IMR-90 (cell line): ENCODE measurements at regions not wholly inside any gene's neighbourhood (a gene's known extent, or its start where the extent isn't known, plus 50 kb on each side); places are given as distances from the start of the nearest gene placed in this dataset.

ENCODE experiments used
- ATAC-seq: fragments of 200-7000 bp; cut with Tn5 transposase; 2 replicates; pipeline ENCODE4 v1.9.1; 2020; ENCODE audit warnings: low read depth, mild to moderate bottlenecking, moderate library complexity
- BruUV-seq: library from RNA; stranded (reverse); fragments of 400-500 nt; replicated peaks from 2 replicates; lab custom pipeline; 2021; lab: Mats Ljungman, UMichigan
- CTCF ChIA-PET: fragments of 300-600 bp; formaldehyde crosslinking; extraction: SDS; loops from one replicate; lab custom pipeline; 2021; ENCODE audit warnings: antibody characterized with exemption; lab: Yijun Ruan, JAX
- POLR2A ChIA-PET: fragments of 300-600 bp; sonication (Branson Sonifier 250); formaldehyde crosslinking; loops from one replicate; lab custom pipeline; 2022; ENCODE audit warnings: antibody characterized with exemption; ENCODE audit not compliant: unreplicated experiment; lab: Charles Lee
- DNase-seq: peaks from one replicate; pipeline ENCODE4 v3.0.0; 2013
- H2AFZ ChIP-seq: replicated peaks from 2 replicates; pipeline ENCODE3; 2013; ENCODE audit warnings: low read length, mild to moderate bottlenecking; ENCODE audit not compliant: poor library complexity
- H2AK5ac ChIP-seq: 2 replicates; pipeline ENCODE4 v1.6.1; 2013; ENCODE audit warnings: low read depth, low read length, inconsistent platforms
- H2AK9ac ChIP-seq: replicated peaks from 2 replicates; pipeline ENCODE3; 2013; ENCODE audit warnings: mild to moderate bottlenecking, low read depth, low read length, moderate library complexity; ENCODE audit not compliant: poor library complexity
- H2BK120ac ChIP-seq: 2 replicates; pipeline ENCODE4 v1.6.1; 2013; ENCODE audit warnings: low read depth, low read length, inconsistent platforms
- H2BK15ac ChIP-seq: 3 replicates; pipeline ENCODE4 v1.6.1; 2013; ENCODE audit warnings: low read depth, low read length, inconsistent platforms
- H2BK20ac ChIP-seq: 2 replicates; pipeline ENCODE4 v1.6.1; 2013; ENCODE audit warnings: low read depth, mild to moderate bottlenecking, inconsistent platforms, low read length, moderate library complexity
- H2BK5ac ChIP-seq: 2 replicates; pipeline ENCODE4 v1.6.1; 2013; ENCODE audit warnings: mild to moderate bottlenecking, low read depth, low read length, inconsistent platforms; ENCODE audit not compliant: poor library complexity, severe bottlenecking
- H3K14ac ChIP-seq: replicated peaks from 2 replicates; pipeline ENCODE4 v1.6.1; 2013; ENCODE audit warnings: low read depth, low read length, inconsistent platforms
- H3K18ac ChIP-seq: 2 replicates; pipeline ENCODE4 v1.6.1; 2013; ENCODE audit warnings: low read depth, low read length, control low read depth
- H3K23ac ChIP-seq: 2 replicates; pipeline ENCODE4 v1.6.1; 2013; ENCODE audit warnings: low read depth, low read length, inconsistent platforms
- H3K27ac ChIP-seq: 2 replicates; pipeline ENCODE4 v1.5.1; 2013; ENCODE audit warnings: mild to moderate bottlenecking, control low read depth, low read length; ENCODE audit not compliant: insufficient read depth
- H3K27me3 ChIP-seq: 2 replicates; pipeline ENCODE4 v1.6.1; 2013; ENCODE audit warnings: low read length; ENCODE audit not compliant: control insufficient read depth, insufficient read depth
- H3K36me3 ChIP-seq: 2 replicates; pipeline ENCODE4 v1.6.1; 2013; ENCODE audit warnings: low read length, mixed read lengths; ENCODE audit not compliant: control insufficient read depth, insufficient read depth
- H3K4ac ChIP-seq: 2 replicates; pipeline ENCODE4 v1.6.1; 2013; ENCODE audit warnings: low read depth, low read length, inconsistent platforms
- H3K4me1 ChIP-seq: 2 replicates; pipeline ENCODE4 v1.6.1; 2013; ENCODE audit warnings: low read length, mixed read lengths; ENCODE audit not compliant: control insufficient read depth, insufficient read depth
- H3K4me2 ChIP-seq: 2 replicates; pipeline ENCODE4 v1.6.1; 2013; ENCODE audit warnings: low read depth, mild to moderate bottlenecking, control low read depth, low read length, moderate library complexity
- H3K4me3 ChIP-seq: 2 replicates; pipeline ENCODE4 v1.5.1; 2013; ENCODE audit warnings: low read depth, mild to moderate bottlenecking, control low read depth, low read length, moderate library complexity; ENCODE audit not compliant: insufficient read depth
- H3K56ac ChIP-seq: 2 replicates; pipeline ENCODE4 v1.6.1; 2013; ENCODE audit warnings: low read length, inconsistent platforms; ENCODE audit not compliant: insufficient read depth; ENCODE audit errors: extremely low read depth
- H3K79me1 ChIP-seq, 2 experiments: 2 replicates each; pipeline ENCODE4 v1.6.1; 2013; ENCODE audit warnings: low read length in 2 of 2, inconsistent platforms in 1 of 2, low read depth in 1 of 2
- H3K9ac ChIP-seq: 2 replicates; pipeline ENCODE4 v1.6.1; 2013; ENCODE audit warnings: low read depth, low read length, control low read depth
- H3K9me1 ChIP-seq: 2 replicates; pipeline ENCODE4 v1.6.1; 2013; ENCODE audit warnings: low read length, inconsistent platforms; ENCODE audit not compliant: insufficient read depth
- H3K9me3 ChIP-seq: 2 replicates; pipeline ENCODE4 v1.6.1; 2013; ENCODE audit warnings: low read length; ENCODE audit not compliant: control insufficient read depth, insufficient read depth
- H4K20me1 ChIP-seq: 2 replicates; pipeline ENCODE4 v1.6.1; 2013; ENCODE audit warnings: low read length, inconsistent platforms; ENCODE audit not compliant: insufficient read depth
- H4K5ac ChIP-seq: 2 replicates; pipeline ENCODE4 v1.6.1; 2013; ENCODE audit warnings: mild to moderate bottlenecking, low read depth, low read length, control low read depth
- H4K8ac ChIP-seq, 2 experiments: 2 replicates each; pipeline ENCODE4 v1.6.1; 2013; ENCODE audit warnings: low read depth in 2 of 2, low read length in 2 of 2, control low read depth in 1 of 2, inconsistent platforms in 1 of 2
- H4K91ac ChIP-seq: 2 replicates; pipeline ENCODE4 v1.6.1; 2013; ENCODE audit warnings: low read depth, low read length, inconsistent platforms; ENCODE audit not compliant: insufficient read depth
- BHLHE40 ChIP-seq: fragments of 150-350 bp; IDR thresholded peaks from 2 replicates; pipeline ENCODE4 v1.6.1; 2016; ENCODE audit warnings: mild to moderate bottlenecking, low read depth, low read length
- CEBPB ChIP-seq: IDR thresholded peaks from 2 replicates; pipeline ENCODE4 v1.6.1; 2012; ENCODE audit warnings: low read depth, low read length, improper control_type of control experiment
- ELK1 ChIP-seq: fragments of 150-350 bp; IDR thresholded peaks from 2 replicates; pipeline ENCODE4 v1.6.1; 2016; ENCODE audit warnings: low read depth, mild to moderate bottlenecking, low read length, moderate library complexity, borderline replicate concordance
- FOS ChIP-seq: fragments of 150-350 bp; IDR thresholded peaks from 2 replicates; pipeline ENCODE4 v1.6.1; 2016; ENCODE audit warnings: low read depth, low read length
- MAZ ChIP-seq: IDR thresholded peaks from 2 replicates; pipeline ENCODE4 v1.6.1; 2012; ENCODE audit warnings: low read depth, mild to moderate bottlenecking, low read length, improper control_type of control experiment, moderate library complexity, borderline replicate concordance
- MXI1 ChIP-seq: IDR thresholded peaks from 2 replicates; pipeline ENCODE4 v1.6.1; 2012; ENCODE audit warnings: low read depth, mild to moderate bottlenecking, low read length, moderate library complexity, borderline replicate concordance
- USF2 ChIP-seq: fragments of 150-350 bp; IDR thresholded peaks from 2 replicates; pipeline ENCODE4 v1.6.1; 2017; ENCODE audit warnings: mild to moderate bottlenecking, antibody characterized with exemption, low read length, low read depth
- WGBS, 2 experiments: methylation state at CpG; one replicate each; pipeline versions ENCODE4 v1.1.5 to v1.1.7; 2013; ENCODE audit warnings: missing lambda C conversion rate in 2 of 2; ENCODE audit not compliant: insufficient read length in 1 of 2; ENCODE audit errors: extremely low coverage in 2 of 2; 5-methylcytosine and 5-hydroxymethylcytosine counted together
- dilution Hi-C: fragments of 300-500 bp; cut with HindIII; formaldehyde crosslinking; loops from one replicate; pipeline ENCODE4 v1.14.3; 2018; ENCODE audit warnings: low sequenced_read_pairs; ENCODE audit not compliant: unreplicated experiment
- in situ Hi-C: fragments of 300-500 bp; cut with MboI; formaldehyde crosslinking; loops from 3 replicates; pipeline ENCODE4 v1.14.3; 2019; ENCODE audit warnings: low sequenced_read_pairs, inconsistent platforms, mixed read lengths
- intact Hi-C: fragments of 100-400 bp; cut with micrococcal nuclease; formaldehyde crosslinking; loops from 2 replicates; pipeline ENCODE4 v1.10.0; 2022
- TF ChIP-seq, protein P1 (sequence below): conservative IDR thresholded peaks from 2 replicates; pipeline ENCODE4 v1.5.1; 2012; ENCODE audit warnings: mild to moderate bottlenecking, low read depth, low read length, improper control_type of control experiment

- H3K4me2 ChIP-seq = no peak overlapping the region
- no peak overlapping the region for H2BK15ac ChIP-seq
- no peak overlapping the region; the same call in 1 of the 2 replicates for H4K91ac ChIP-seq
- POLR2A ChIA-PET = no interaction called here
- no peak overlapping the region for H3K23ac ChIP-seq
- H2BK120ac ChIP-seq = peak overlapping the region; percentile 28
- H2AK9ac ChIP-seq = no peak overlapping the region
- DNase-seq (peak; percentile 68), ATAC-seq (no peak)
- no peaks in the 10 kb centered on the region for H3K79me1 ChIP-seq
- H3K4ac ChIP-seq = peak overlapping the region; percentile 24; the same call in 1 of the 2 replicates
- no peak overlapping the region for H3K4me3 ChIP-seq
- H3K18ac ChIP-seq = no peak overlapping the region
- H4K20me1 ChIP-seq = no peaks in the 10 kb centered on the region
- no TSS peak for BruUV-seq
- H3K9me1 ChIP-seq = no peaks in the 10 kb centered on the region
- H3K27me3 ChIP-seq = no peaks in the 10 kb centered on the region
- H3K27ac ChIP-seq = no peak overlapping the region
- no peak overlapping the region for H2AFZ ChIP-seq
- H2BK5ac ChIP-seq = no peak overlapping the region
- WGBS, 2 experiments = no CpG with 5 or more reads among the region's 5 CpGs
- TF ChIP-seq MXI1 (no peak), USF2 (no peak), MAZ (no peak), FOS (no peak), BHLHE40 (no peak), CEBPB (no peak), ELK1 (no peak)
- TF ChIP-seq, protein P1, sequence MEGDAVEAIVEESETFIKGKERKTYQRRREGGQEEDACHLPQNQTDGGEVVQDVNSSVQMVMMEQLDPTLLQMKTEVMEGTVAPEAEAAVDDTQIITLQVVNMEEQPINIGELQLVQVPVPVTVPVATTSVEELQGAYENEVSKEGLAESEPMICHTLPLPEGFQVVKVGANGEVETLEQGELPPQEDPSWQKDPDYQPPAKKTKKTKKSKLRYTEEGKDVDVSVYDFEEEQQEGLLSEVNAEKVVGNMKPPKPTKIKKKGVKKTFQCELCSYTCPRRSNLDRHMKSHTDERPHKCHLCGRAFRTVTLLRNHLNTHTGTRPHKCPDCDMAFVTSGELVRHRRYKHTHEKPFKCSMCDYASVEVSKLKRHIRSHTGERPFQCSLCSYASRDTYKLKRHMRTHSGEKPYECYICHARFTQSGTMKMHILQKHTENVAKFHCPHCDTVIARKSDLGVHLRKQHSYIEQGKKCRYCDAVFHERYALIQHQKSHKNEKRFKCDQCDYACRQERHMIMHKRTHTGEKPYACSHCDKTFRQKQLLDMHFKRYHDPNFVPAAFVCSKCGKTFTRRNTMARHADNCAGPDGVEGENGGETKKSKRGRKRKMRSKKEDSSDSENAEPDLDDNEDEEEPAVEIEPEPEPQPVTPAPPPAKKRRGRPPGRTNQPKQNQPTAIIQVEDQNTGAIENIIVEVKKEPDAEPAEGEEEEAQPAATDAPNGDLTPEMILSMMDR = no peak
- H4K8ac ChIP-seq = peak overlapping the region in 1 of 2 experiments; percentile 6; a peak in 1 of 4 replicates
- H3K36me3 ChIP-seq = no peaks in the 10 kb centered on the region
- H3K14ac ChIP-seq = peak overlapping the region; percentile 55; the same call in 1 of the 2 replicates
- no peak overlapping the region for H3K9ac ChIP-seq
- intact Hi-C loops = no loop called here
- peak overlapping the region; percentile 71 for H2BK20ac ChIP-seq
- peak overlapping the region; percentile 11; the same call in 1 of the 2 replicates for H2AK5ac ChIP-seq
- H4K5ac ChIP-seq = no peak overlapping the region
- peaks cover 10% of the 10 kb centered on the region for H3K4me1 ChIP-seq
- CTCF ChIA-PET = no interaction called here
- in situ Hi-C loops = no loop called here
- dilution Hi-C loops = no loop called here
- H3K9me3 ChIP-seq = no peaks in the 10 kb centered on the region
- no peak overlapping the region for H3K56ac ChIP-seq
These were observed 76.9 kb upstream of the CTSC start for GRCh38 chr11:88414385-88414861.
